ENCODE measurements at regions not wholly inside any gene's neighbourhood (a gene's known extent, or its start where the extent isn't known, plus 50 kb on each side); places are given as distances from the start of the nearest gene placed in this dataset.
"Not testable (repeated sequence)": the region's sequence is repeated elsewhere in the genome, so short reads cannot be mapped to it uniquely, and the experiment has no call there.

DNA sequence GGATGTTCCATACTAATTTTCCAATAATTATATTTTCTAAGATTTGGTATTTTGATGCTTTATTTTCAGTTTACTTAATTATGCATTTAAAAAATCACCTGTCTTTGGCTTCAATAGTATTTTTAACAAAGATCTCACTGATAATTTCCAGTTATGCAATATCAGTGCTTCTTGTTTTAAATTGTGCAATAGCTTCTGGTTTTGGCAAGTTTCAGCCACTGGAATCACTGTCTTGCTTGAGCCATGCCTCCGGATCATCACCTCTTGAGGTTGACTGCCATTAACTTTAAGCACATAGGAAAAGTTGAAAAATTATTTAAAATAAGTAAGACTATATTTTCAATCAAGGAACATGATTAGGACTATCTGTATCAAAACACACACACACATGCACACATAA is 1242.1 kb downstream of the HACE1 start:
- no peak for DNase-seq (ENCODE audit: low read depth in 2 of 2)

GRCh38 chr6:103587722-103588121 is 1272.0 kb downstream of the HACE1 start:
- no peak for DNase-seq (ENCODE audit: low read depth in 2 of 2)

DNA sequence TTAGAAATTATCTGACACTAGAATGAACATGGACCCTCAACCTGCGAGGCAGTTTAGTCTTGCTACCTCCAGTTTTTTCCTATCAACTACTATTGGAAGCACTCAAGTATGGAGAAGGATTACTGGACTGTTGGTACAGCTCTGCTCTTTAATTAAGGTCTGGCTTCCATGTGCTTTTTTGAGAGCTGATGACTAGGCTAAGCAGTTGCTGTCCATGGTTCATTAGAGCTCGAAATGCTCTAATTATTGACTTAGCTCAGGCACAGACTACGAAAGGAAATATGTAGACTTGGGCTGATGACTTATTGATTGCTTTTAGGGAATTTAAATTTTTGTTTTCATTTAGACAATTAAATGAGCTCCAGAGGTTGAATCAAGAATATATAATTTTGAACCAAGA is 1281.6 kb downstream of the HACE1 start:
- no peak for DNase-seq (ENCODE audit: low read depth in 2 of 2)

DNA sequence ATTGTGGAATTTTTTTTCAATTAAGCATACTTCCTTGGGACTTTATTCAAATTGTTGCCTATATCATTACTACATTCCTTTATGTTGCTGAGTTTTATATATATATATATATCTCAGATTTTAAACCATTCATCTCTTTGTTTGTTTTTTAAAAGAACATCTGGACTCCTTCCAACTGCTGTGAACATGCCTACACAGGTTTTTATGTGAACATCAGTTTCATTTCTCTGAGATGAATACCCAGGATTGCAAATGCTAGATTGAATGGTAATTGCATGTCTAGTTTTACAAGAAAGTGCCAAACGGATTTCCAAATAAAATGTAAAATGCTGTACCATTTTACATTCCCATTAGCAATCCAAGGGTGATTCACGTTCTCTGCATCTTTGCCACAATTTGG is 1289.3 kb downstream of the HACE1 start:
- no peak for DNase-seq (ENCODE audit: low read depth in 2 of 2)

GRCh38 chr6:103554911-103555310 is 1304.8 kb downstream of the HACE1 start:
- DNase-seq (ENCODE audit: low read depth in 2 of 2) = no peak

GRCh38 chr6:103538381-103538780 is 1321.3 kb downstream of the HACE1 start:
- DNase-seq (ENCODE audit: low read depth in 2 of 2) = no peak

- no peak for DNase-seq (ENCODE audit: low read depth in 2 of 2)
These were observed 1324.9 kb downstream of the HACE1 start for GRCh38 chr6:103534814-103535213.

DNA sequence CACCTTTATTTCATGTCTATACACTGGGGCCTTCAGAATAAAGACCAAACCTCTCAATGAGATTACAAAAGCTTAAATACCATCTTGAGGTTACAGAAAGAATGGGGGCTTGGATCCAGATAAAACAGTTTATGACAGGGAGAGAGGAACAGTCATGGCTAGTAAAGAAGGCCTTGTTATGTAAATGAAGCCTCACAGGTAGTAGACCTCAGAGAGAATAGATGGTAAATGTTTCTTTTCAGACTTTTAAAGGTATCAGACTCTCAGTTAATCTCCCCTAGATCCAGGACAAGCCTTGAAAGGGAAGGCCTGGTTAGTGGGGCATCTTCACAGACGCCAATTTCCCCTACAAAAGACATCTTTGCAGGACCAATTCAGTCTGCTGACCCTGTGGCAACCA is 1325.6 kb downstream of the HACE1 start:
- no peak for DNase-seq (ENCODE audit: low read depth in 2 of 2)

DNA sequence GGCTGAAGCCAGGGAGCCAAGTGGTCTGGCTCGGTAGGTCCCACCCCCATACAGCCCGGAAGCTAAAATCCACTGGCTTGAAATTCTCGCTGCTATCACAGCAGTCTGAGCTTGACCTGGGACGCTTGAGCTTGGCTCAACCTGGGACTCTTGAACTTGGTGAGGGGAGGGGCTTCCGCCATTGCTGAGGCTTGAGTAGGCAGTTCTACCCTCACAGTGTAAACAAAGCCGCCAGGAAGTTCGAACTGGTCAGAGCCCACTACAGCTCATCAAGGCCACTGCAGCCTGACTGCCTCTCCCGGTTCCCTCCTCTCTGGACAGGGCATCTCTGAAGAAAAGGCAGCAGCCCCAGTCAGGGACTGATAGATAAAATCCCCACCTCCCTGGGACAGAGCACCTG is 1337.7 kb downstream of the HACE1 start:
- no peak for DNase-seq (ENCODE audit: low read depth in 2 of 2)

- no peak for DNase-seq (ENCODE audit: low read depth in 2 of 2)
These were observed 1343.4 kb downstream of the HACE1 start for GRCh38 chr6:103516336-103516735.

DNA sequence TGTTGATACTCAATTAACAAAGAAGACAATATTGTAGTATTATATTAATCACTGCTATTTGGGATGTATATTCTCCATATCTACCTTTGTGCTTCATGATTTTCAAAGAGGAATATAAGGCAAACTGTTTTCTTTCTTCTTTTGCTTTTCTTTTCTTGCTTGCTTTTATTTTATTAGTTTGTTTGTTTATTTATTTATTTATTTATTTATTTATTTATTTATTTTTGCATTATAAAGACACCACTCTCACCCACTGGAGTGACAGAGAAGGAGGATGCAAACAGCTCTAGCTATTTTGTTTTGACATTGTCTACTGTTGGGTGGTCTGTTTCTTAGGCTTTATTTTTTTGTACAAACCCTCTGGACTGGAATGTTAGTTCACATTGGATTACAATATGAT is 1352.7 kb downstream of the HACE1 start:
- no peak for DNase-seq (ENCODE audit: low read depth in 2 of 2)

DNA sequence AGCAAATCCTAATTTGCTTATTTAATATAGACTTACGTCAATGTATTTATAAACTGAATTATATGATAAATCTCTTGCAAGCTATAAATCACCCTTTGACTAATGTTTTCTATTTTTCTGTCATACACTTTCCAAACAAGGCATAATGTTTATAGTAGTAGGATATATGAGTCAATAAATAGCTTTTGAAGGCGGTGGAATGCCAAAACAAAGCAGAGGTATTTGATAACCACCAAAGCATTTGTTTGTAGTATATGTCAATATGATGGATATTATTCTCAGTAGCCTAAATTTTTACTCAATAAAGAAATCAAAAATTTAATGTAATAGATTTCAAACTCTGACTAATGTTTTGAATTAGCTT is 1354.6 kb downstream of the HACE1 start:
- DNase-seq (ENCODE audit: low read depth in 2 of 2) = no peak

DNA sequence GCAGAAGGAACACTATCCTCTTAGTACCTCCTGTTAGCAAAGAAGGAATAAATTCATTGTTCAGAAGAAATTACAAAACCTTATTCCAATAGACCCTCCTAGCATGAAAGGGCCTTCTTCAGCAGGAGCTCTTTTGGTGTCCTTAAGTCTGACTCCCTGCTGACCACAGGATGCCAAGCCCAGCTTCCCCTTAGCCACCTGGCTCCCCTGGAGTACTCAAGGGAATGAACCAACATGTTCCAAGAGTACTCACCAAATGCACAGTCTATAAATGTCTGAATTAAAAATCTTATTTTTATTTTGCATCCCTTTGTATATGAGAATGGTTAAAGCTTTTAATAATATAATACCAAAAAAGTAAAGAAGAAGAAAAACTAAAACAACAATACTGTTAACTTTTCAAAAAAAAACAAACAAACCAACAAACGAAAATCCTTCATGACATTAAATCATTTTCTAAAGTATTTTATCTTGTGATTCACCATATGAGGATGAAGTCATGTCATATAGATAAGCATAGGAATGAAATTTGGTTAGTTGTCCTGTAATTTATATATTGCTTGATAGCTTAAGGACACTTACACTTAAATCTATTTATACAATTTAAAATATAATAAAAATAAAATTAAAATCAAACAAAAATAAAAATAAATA is 1355.1 kb downstream of the HACE1 start:
- DNase-seq (ENCODE audit: low read depth in 2 of 2) = no peak

DNA sequence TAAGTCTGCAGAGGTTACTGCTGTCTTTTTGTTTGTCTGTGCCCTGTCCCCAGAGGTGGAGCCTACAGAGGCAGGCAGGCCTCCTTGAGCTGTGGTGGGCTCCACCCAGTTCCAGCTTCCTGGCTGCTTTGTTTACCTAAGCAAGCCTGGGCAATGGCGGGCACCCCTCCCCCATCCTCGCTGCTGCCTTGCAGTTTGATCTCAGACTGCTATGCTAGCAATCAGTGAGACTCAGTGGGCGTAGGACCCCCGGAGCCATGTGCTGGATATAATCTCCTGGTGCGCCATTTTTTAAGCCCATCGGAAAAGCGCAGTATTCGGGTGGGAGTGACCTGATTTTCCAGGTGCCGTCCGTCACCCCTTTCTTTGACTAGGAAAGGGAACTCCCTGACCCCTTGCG is 1363.1 kb downstream of the HACE1 start:
- DNase-seq (ENCODE audit: low read depth in 2 of 2) = not testable (repeated sequence)

DNA sequence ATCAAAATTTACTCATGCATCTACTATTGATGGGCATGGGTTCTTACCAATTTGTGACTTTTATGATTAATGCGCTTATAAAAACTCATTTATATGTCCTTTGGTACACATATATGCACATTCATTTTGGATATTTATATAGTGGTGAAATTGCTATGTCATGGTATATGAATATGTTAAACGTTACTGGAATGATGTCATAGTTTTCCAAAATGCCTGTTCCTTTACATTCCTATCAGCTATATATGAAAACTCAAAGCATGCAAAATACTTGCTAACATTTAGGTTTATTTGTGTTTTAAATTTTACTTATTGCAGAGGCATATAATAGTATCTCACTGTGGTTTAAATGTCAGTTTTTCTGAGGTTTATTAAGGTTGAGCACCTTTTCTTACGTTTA is 1403.1 kb downstream of the HACE1 start:
- DNase-seq (ENCODE audit: low read depth in 2 of 2) = no peak

GRCh38 chr6:103455275-103455674 is 1404.4 kb downstream of the HACE1 start:
- no peak for DNase-seq (ENCODE audit: low read depth in 2 of 2)

GRCh38 chr6:103409475-103409874 is 1450.2 kb downstream of the HACE1 start:
- no peak for DNase-seq (ENCODE audit: low read depth in 2 of 2)

- no peak for DNase-seq (ENCODE audit: low read depth in 2 of 2)
These were observed 1454.4 kb downstream of the HACE1 start for GRCh38 chr6:103405321-103405720.

DNA sequence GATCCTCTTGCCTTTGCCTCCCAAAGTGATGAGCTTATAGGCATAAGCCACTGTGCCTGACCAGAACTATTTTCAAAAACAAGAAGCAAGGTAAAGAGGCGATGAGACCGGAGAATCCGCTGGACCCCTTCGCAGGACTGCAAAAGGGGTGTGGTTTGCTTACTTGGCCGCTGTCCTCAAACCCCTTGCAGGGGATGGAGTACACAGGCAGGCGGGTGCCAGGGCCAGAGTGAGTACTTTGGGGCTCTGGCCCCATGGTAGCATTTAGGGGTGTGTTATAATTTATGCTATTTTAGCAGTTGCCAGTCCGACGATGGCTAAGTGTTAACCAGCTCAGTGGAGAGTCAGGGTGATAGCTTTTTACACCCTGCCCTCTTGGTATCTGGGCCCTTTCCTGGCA is 1454.9 kb downstream of the HACE1 start:
- DNase-seq (ENCODE audit: low read depth in 2 of 2) = no peak

- no peak for DNase-seq (ENCODE audit: low read depth in 2 of 2)
These were observed 1463.0 kb downstream of the HACE1 start for GRCh38 chr6:103396768-103397167.

DNA sequence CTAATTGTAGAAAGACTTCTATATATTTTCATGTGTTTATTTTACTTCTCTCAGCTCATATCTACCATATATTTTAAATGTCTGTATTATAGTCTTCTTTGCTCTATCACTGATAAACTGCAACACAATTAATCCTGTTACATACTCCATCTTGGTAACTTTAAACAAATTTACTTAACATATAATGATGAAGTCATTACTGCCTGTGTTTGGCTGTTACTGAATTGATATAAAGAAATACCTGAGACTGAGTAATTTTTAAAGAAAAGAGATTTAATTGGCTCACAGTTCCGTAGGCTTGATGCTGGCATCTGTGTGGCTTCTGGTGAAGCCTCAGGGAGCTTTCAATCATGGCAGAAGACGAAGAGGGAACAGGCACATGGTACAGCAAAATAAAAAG is 1480.4 kb downstream of the HACE1 start:
- no peak for DNase-seq (ENCODE audit: low read depth in 2 of 2)

GRCh38 chr6:103367212-103367611 is 1492.5 kb downstream of the HACE1 start:
- DNase-seq (ENCODE audit: low read depth in 2 of 2) = no peak

GRCh38 chr6:103356531-103356930 is 1503.2 kb downstream of the HACE1 start:
- no peak for DNase-seq (ENCODE audit: low read depth in 2 of 2)

DNA sequence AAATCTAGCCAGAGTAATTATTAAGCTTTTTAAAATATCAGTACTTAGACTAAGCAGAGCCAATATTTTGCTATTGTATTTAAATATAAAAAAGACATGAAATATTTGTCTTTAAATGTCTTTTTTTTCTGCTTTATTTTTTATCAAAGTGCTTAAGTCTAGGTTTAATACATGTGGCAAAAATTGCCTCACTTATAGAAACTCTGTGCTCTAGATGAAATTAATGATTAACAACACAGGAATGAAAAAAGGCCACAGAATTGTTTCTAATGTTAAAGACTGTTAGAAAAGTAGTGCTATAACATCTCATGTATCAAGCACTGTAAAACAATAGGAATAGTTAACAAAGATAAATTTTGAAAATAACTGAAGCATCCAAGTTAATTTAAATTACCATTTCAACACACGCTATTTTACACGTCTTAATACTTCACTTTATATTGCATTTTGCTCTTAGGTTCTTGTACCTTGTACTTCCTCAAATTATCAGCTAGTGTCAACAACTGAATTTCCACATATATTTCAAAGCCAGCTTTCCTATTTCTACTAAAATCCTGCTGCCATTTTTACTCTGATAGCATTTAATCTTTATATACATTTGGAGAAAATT is 1515.1 kb downstream of the HACE1 start:
- DNase-seq (ENCODE audit: low read depth in 2 of 2) = no peak
